ENCODE measurements at regions not wholly inside any gene's neighbourhood (a gene's known extent, or its start where the extent isn't known, plus 50 kb on each side); places are given as distances from the start of the nearest gene placed in this dataset.

- Histone ChIP-seq H3K27me3 (replicated peaks; ENCODE audit: insufficient read depth) (no peaks in the 10 kb centered on the region), H3K4me3 (no peak overlapping the region), H3K36me3 (no peaks in the 10 kb centered on the region), H3K27ac (no peak overlapping the region), H3K4me1 (replicated peaks) (no peaks in the 10 kb centered on the region), H3K9me3 (no peaks in the 10 kb centered on the region)
- 92% methylated on average over 2 of the region's 2 CpGs for WGBS
- DNase-seq (ENCODE audit: low spot score) = no peak
- intact Hi-C loops (cut with DNase I) = no loop called here
- TF ChIP-seq CTCF (IDR thresholded peaks at IDR 0.05) = no peak
- TF ChIP-seq POLR2AphosphoS5 (IDR thresholded peaks at IDR 0.05) = no peak
- no peak for TF ChIP-seq POLR2A (IDR thresholded peaks at IDR 0.05)
Observed at GRCh38 chr7:155981703-155982102, 169.4 kb upstream of the SHH start.

DNA sequence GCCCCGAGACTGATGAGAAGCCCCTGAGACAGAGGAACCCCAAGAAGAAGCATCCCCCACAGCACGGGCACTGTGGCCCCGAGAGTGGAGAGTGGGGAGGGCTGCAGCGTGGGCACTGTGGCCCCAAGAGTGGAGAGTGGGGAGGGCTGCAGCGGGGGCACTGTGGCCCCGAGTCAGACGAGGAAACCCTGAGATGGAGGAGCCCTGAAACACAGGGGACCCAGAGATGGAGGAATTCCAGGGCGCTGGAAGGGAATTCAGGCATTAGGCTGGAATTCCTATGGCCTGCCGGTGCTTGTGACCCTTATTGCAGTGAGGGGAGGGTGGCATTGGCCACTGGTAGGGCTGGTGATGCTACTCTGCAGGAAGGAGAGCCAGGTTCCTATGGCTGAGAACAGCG, 168.6 kb upstream of the SHH start:
- DNase-seq (ENCODE audit: low spot score) = no peak
- H3K36me3 ChIP-seq = no peaks in the 10 kb centered on the region
- TF ChIP-seq POLR2AphosphoS5 (IDR thresholded peaks at IDR 0.05) (no peak), POLR2A (IDR thresholded peaks at IDR 0.05) (no peak), CTCF (IDR thresholded peaks at IDR 0.05) (no peak)
- no peaks in the 10 kb centered on the region for H3K9me3 ChIP-seq
- H3K4me3 ChIP-seq = no peak overlapping the region
- H3K4me1 ChIP-seq (replicated peaks) = no peaks in the 10 kb centered on the region
- intact Hi-C loops (cut with DNase I) = no loop called here
- H3K27ac ChIP-seq = no peak overlapping the region
- 88% methylated on average over 10 of the region's 10 CpGs for WGBS
- no peaks in the 10 kb centered on the region for H3K27me3 ChIP-seq (replicated peaks; ENCODE audit: insufficient read depth)

DNA sequence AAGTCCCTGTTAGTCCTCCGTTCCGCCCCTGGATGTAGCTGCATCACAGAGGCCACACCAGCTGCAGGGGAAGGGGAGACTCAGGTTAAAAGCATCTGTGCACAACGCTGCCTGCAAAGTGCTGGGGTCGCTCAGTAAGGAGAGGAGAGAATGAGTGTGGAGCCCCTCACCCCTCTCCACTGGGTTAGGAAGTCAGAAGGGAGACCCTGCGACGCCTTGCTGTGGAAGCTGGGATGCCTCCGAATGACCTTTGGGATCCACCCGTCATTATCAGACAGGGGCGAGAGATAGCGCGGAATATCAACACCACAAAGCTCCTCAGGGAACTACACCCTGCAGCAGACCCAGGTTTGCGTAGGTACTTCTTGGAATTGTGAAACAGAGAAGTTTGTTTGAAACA, 167.7 kb upstream of the SHH start:
- Histone ChIP-seq H3K27me3 (replicated peaks; ENCODE audit: insufficient read depth) (no peaks in the 10 kb centered on the region), H3K27ac (no peak overlapping the region), H3K9me3 (no peaks in the 10 kb centered on the region), H3K4me1 (replicated peaks) (no peaks in the 10 kb centered on the region), H3K36me3 (no peaks in the 10 kb centered on the region), H3K4me3 (no peak overlapping the region)
- 92% methylated on average over 12 of the region's 12 CpGs for WGBS
- no peak for DNase-seq (ENCODE audit: low spot score)
- intact Hi-C loops (cut with DNase I) = no loop called here
- no peak for TF ChIP-seq POLR2AphosphoS5 (IDR thresholded peaks at IDR 0.05)

DNA sequence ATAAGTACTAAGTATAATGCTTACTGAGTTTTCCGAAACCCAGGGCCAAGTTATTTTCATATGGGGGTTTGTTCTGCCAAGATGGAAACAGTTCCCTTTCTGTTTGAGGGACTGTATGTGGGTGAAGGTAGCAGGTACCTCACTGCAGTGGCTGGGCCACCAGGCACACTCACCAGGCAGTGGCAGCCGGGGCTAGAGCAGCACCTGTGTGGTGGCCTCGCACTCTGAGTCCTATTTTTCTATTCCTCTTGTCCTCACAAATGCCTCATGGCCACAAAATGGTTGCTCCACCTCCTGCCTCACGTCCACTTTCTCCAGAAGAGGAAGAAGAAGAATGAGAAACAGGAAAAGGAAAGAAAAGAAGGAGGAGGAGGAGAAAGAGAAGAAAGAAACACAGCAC, 167.3 kb upstream of the SHH start:
- H3K27me3 ChIP-seq (replicated peaks; ENCODE audit: insufficient read depth) = no peaks in the 10 kb centered on the region
- H3K4me1 ChIP-seq (replicated peaks) = no peaks in the 10 kb centered on the region
- 79% methylated on average over 4 of the region's 4 CpGs for WGBS
- H3K27ac ChIP-seq = no peak overlapping the region
- DNase-seq (ENCODE audit: low spot score) = no peak
- no peaks in the 10 kb centered on the region for H3K9me3 ChIP-seq
- H3K36me3 ChIP-seq = no peaks in the 10 kb centered on the region
- intact Hi-C loops (cut with DNase I) = no loop called here
- H3K4me3 ChIP-seq = no peak overlapping the region
- TF ChIP-seq POLR2AphosphoS5 (IDR thresholded peaks at IDR 0.05) (no peak), CTCF (IDR thresholded peaks at IDR 0.05) (no peak), POLR2A (IDR thresholded peaks at IDR 0.05) (no peak)

DNA sequence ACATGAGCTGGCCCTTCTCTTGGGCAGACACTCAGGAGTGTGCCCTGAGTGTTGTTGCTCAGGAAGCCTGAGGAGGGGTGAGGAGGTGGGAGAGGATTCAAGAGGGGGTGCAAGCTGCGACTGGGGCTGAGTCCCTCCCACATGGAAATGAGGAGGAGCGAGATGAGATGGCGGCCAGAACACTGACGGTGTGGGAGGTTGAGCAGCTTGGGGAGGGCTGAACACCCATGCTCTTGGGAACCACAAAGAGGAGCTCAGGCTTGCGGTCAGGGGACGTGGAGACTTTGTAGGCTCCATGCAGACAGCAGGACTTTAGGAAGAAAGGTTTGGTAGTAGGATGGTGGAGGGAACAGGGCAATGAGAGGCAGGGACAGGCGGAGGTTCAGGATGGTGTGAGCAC, 163.2 kb upstream of the SHH start:
- intact Hi-C loops (cut with DNase I) = no loop called here
- Histone ChIP-seq H3K4me3 (no peak overlapping the region), H3K9me3 (no peaks in the 10 kb centered on the region), H3K4me1 (replicated peaks) (no peaks in the 10 kb centered on the region), H3K27me3 (replicated peaks; ENCODE audit: insufficient read depth) (no peaks in the 10 kb centered on the region), H3K36me3 (no peaks in the 10 kb centered on the region), H3K27ac (no peak overlapping the region)
- no peak for DNase-seq (ENCODE audit: low spot score)
- TF ChIP-seq POLR2AphosphoS5 (IDR thresholded peaks at IDR 0.05) (no peak), POLR2A (IDR thresholded peaks at IDR 0.05) (no peak), CTCF (IDR thresholded peaks at IDR 0.05) (no peak)
- WGBS = 82% methylated on average over 7 of the region's 7 CpGs
